AG09319 (cell line): ENCODE measurements at regions not wholly inside any gene's neighbourhood (a gene's known extent, or its start where the extent isn't known, plus 50 kb on each side); places are given as distances from the start of the nearest gene placed in this dataset.

Source experiments
- DNase-seq: peaks from one replicate; pipeline ENCODE4 v3.0.0-alpha.2; 2010; ENCODE audit warnings: low read depth; ENCODE audit errors: extremely low read depth
- TF ChIP-seq, protein P1 (sequence below): IDR thresholded peaks from 2 replicates; pipeline ENCODE4 v1.5.1; 2011; ENCODE audit warnings: low read depth, mild to moderate bottlenecking, inconsistent platforms, low read length, moderate library complexity

DNA sequence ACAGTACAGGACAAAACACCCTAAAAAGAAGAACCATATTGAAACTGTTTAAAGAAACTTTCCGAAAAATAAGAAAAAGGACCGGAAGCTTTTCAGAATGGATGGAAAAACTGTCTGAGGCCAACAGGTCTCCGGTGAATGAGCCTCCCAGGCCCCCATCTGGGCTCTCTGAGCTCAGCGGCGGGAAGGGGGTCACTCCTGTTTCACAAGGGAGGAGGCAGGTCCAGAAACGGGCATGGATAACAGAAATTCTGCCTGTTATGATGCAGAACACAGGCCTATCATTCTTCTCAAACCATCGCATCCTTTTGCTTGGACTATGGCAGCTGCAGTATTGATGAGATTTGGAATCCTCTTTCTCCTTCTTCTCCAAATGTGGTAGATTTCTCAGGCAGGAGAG, 58.9 kb upstream of the SHH start:
- no peak for DNase-seq
- TF ChIP-seq, protein P1, sequence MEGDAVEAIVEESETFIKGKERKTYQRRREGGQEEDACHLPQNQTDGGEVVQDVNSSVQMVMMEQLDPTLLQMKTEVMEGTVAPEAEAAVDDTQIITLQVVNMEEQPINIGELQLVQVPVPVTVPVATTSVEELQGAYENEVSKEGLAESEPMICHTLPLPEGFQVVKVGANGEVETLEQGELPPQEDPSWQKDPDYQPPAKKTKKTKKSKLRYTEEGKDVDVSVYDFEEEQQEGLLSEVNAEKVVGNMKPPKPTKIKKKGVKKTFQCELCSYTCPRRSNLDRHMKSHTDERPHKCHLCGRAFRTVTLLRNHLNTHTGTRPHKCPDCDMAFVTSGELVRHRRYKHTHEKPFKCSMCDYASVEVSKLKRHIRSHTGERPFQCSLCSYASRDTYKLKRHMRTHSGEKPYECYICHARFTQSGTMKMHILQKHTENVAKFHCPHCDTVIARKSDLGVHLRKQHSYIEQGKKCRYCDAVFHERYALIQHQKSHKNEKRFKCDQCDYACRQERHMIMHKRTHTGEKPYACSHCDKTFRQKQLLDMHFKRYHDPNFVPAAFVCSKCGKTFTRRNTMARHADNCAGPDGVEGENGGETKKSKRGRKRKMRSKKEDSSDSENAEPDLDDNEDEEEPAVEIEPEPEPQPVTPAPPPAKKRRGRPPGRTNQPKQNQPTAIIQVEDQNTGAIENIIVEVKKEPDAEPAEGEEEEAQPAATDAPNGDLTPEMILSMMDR: no peak

DNA sequence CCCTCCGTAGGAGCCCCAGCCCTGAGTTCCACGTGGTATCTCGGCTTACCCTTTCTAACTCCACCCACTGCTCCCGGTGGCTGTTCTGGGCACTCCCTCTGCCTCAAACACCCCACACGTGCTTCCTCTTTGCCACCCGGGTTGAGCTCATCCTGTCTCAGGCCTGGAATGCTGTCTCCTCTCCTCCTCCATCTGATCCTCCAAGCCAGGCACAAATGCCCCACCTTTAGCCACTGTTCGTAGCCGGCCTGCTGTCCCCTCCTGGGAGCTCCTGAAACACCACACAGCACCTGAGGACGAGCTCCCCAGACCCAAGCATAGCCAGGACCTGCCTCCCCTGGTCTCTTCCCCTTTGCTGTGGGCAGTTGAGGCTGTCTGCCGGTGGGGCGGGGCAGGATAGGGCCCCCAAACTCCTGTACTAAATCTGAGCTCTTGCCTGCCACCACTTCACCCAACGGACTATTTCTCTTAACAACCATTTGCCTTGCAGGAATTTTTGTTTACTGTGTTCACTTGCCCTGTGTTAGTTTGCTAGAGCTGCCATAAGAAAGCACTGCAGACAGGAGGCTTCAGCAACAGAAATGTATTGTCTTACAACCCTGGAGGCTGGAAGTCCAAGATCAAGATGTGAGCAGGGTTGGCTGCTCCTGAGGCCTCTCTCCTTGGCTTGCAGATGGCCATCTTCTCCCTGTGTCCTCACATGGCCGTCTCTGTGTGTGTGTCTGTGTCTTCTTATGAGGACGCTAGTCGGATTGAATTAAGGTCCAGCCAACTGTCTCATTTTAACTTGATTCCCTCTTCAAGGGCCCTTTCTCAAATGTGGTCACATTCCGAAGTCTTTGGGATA, 58.3 kb upstream of the SHH start:
- DNase-seq: no peak
- TF ChIP-seq, protein P1: no peak

DNA sequence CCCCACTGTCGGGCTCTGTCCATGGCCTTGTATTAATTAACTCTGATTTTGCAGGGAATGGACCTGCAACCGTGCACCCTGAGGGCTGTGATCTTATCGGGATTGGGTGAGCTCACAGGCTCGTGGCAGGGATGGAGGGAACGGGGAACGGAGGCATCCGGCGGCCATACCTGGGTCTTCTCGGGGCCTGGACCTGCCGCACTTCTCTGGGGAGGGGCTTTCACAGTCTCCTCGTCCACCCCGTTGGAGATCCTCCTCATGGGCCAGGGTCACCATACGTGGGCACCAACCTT, 57.5 kb upstream of the SHH start:
- TF ChIP-seq, protein P1: no peak

DNA sequence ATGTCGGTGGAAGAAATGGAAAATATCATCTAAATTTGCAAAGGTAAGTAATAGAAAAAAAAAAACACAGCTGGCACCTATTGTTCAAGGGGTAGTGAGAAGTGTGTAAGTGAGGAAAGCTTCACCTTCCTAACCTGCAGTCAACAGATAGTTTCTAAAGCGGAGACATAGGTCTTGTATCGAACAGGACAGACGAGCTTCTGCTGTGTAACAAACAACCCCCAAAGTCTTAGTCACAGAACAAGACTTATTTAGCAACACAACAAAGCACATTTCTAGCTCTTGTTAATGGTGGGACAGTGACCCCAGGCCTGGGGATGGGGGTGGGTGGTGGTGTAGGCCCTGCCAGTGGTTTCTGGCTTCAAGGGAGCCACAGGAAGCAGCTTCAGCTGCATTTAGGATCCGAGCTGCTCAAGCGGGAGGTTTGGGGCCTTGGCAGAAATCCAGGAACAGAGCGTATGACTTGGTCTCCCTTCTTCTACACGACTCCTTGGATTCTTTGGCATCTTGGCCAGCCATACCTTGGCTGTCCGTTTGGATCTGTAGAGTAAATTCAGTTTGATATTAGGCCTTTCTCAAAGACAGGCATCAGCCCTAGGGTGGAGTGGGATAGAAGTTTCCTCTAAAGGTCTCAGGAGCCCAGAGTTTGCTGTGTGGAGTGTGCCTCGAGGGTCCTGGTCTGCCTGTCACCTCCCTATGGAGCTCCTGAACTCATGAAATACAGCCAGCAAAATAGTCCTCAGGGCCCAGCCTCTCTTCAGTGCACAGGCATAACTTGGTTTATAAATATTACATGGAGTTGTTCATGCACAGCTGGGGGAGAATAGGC, 56.9 kb upstream of the SHH start:
- no peak for DNase-seq
- TF ChIP-seq, protein P1: no peak

More for the DNA sequence above, 57.5 kb upstream of the SHH start:
- no peak for DNase-seq

DNA sequence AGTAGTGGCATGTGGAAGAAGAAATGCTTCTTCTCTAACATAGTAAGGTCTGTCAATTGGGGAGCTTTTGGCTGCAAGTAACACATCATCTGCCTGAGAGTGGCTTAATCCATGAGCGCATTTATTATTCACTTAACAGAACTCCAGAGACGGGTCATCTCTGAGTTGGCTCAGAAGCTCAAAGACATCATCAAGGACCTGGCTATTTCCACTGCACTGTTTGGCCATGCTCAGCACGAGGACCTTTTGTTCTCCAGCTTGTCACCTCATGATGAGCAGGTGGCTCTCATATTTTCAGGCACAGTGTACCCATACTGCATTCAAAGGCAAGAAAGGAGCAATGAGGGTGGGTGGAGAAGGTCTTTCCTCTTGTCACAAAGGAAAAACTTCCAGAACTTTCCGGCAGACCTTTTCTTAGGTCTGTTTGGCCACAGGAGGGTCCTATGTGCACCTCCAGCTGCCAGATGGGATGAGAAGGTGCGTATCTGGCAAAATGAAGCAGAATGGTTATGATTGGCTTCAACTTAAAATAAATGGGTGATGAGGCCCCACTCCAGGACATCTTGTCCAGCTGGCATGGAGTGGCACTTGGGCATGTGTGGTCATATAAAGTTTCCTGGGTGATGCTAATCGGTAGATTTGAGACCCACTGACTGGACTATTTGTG, 55.6 kb upstream of the SHH start:
- DNase-seq: no peak
- TF ChIP-seq, protein P1: no peak

DNA sequence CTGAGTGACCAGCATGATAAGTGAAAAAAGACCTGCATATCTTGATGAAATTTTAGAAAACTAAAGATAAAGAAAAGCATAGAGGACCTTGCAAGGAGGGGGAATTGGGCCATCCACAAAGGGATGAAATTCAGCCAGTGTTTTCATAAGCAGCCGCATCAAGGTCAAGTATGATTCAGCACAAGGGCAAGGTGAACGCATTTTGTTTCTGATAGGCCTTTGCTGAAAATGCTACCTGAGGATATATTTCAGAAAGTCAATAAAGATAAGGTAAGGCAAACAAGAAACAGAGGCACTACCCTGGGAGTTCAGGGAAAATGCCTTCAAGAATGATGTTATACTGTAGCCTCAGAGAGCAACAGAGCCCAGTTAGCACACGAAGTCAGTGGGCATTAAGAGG, 55.0 kb upstream of the SHH start:
- no peak for DNase-seq
- TF ChIP-seq, protein P1: no peak
